ENCODE measurements at regions not wholly inside any gene's neighbourhood (a gene's known extent, or its start where the extent isn't known, plus 50 kb on each side); places are given as distances from the start of the nearest gene placed in this dataset.

DNA sequence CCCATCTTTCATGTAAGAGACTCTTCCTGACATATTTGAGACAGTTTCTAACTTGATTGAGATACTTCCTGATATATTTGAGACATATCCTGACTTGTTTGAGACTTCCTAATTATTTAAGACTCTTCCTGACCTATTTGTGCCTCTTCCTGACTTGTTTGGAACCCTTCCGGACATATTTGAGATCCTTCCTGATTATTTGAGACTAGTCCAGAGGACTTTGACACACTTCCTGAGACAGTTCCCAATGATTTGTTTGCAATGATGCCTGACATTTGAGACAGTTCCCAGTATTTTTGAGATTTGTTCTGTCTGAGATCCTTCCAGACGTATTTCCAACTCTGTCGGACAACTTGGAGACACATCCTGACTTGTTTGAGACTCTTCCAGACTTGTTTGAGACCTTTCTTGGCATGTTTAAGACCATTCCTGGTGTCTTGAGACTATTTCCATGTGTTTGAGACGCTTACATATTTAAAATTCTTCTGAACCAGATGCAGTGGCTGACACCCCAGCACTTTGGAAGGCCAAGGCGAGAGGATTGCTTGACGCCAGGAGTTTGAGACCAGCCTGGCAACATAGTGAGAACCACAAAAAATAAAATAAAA lies 118.9 kb upstream of the USP9X start:
- TF ChIP-seq, protein P1, sequence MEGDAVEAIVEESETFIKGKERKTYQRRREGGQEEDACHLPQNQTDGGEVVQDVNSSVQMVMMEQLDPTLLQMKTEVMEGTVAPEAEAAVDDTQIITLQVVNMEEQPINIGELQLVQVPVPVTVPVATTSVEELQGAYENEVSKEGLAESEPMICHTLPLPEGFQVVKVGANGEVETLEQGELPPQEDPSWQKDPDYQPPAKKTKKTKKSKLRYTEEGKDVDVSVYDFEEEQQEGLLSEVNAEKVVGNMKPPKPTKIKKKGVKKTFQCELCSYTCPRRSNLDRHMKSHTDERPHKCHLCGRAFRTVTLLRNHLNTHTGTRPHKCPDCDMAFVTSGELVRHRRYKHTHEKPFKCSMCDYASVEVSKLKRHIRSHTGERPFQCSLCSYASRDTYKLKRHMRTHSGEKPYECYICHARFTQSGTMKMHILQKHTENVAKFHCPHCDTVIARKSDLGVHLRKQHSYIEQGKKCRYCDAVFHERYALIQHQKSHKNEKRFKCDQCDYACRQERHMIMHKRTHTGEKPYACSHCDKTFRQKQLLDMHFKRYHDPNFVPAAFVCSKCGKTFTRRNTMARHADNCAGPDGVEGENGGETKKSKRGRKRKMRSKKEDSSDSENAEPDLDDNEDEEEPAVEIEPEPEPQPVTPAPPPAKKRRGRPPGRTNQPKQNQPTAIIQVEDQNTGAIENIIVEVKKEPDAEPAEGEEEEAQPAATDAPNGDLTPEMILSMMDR (IDR thresholded peaks at IDR 0.05; ENCODE audit: control insufficient read depth, insufficient read depth, low read depth, low read length, missing control alignments): no peak
- no peak overlapping the region for H3K4me3 ChIP-seq (ENCODE audit: control insufficient read depth, low read depth, low read length)
- DNase-seq (ENCODE audit: low read depth): no peak

DNA sequence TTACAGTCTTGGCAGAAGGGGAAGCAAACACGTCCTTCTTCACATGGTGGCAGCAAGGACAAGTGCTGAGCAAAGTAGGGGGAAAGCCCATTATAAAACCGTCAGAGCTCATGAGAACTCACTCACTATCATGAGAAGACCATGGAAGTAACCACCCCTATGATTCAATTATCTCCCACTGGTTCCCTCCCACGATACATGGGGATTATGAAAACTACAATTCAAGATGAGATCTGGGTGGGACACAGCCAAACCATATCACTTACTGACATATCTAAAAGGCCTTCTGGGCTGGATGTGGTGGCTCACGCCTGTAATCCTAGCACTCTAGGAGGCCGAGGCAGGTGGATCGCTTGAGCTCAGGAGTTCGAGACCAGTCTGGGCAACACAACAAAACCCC lies 117.1 kb upstream of the USP9X start:
- TF ChIP-seq, protein P1 (IDR thresholded peaks at IDR 0.05; ENCODE audit: control insufficient read depth, insufficient read depth, low read depth, low read length, missing control alignments): no peak
- no peak for DNase-seq (ENCODE audit: low read depth)

DNA sequence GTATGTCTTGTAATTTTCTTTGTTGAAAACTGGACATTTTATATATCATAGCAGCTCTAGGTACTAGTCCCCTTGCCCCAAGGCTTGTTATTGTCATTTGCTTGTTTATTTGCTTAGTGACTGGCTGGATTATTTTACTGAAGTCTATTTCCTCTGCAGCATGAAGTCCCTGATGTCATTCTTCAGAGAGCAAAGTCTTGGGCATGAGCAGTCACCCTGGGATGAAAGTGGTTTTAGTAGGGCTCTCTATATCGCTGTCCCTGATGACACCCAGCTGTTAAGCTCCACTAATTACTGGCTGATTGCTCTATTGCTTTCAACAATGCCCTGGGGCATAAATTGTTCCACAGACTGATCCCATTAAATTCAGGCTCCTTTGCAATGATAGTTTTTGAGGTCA lies 113.5 kb upstream of the USP9X start:
- TF ChIP-seq, protein P1 (IDR thresholded peaks at IDR 0.05; ENCODE audit: control insufficient read depth, insufficient read depth, low read depth, low read length, missing control alignments): no peak
- no peak overlapping the region for H3K4me3 ChIP-seq (ENCODE audit: control insufficient read depth, low read depth, low read length)
- no peak for DNase-seq (ENCODE audit: low read depth)

More for the DNA sequence above, 117.1 kb upstream of the USP9X start:
- no peak overlapping the region for H3K4me3 ChIP-seq (ENCODE audit: control insufficient read depth, low read depth, low read length)

DNA sequence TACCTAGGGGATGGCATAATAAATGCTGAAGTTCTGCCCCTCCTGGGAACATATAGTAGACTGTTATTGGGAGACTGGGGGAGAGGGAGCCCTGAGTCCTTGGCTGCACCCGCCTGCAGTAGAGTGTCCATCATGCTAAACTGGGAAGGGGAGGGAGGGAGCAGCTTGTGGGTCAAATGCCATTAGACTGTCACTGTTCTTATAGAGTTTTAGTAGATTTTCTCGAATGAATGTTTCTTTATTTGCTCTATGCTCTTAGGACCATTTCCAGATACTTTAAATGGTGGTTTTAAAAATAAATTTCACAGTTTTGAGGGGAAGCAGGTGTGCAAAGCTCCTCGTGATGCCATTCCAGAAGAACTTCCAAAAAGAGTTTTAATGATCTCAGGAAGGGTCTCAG lies 111.6 kb upstream of the USP9X start:
- TF ChIP-seq, protein P1 (IDR thresholded peaks at IDR 0.05; ENCODE audit: control insufficient read depth, insufficient read depth, low read depth, low read length, missing control alignments): no peak
- DNase-seq (ENCODE audit: low read depth): no peak
- no peak overlapping the region for H3K4me3 ChIP-seq (ENCODE audit: control insufficient read depth, low read depth, low read length)

DNA sequence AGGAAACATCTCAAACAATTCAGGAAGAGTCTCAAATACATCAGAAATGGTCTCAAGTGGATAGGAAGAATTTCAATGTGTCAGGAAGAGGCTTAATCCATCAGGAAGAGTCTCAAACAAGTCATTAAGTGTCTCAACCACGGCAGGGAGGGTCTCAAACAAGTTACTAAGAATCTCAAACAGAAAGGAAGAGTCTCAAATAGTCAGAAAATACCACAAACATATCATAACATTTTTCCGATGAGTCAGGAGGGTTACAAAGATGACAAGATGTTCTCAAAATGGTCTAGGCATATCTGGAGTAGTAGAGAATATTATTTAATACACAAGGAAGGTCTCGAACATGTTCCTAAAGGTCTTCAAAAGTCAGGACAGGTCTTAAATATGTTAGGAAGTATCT lies 109.3 kb upstream of the USP9X start:
- no peak overlapping the region for H3K4me3 ChIP-seq (ENCODE audit: control insufficient read depth, low read depth, low read length)
- TF ChIP-seq, protein P1 (IDR thresholded peaks at IDR 0.05; ENCODE audit: control insufficient read depth, insufficient read depth, low read depth, low read length, missing control alignments): no peak
- DNase-seq (ENCODE audit: low read depth): no peak

DNA sequence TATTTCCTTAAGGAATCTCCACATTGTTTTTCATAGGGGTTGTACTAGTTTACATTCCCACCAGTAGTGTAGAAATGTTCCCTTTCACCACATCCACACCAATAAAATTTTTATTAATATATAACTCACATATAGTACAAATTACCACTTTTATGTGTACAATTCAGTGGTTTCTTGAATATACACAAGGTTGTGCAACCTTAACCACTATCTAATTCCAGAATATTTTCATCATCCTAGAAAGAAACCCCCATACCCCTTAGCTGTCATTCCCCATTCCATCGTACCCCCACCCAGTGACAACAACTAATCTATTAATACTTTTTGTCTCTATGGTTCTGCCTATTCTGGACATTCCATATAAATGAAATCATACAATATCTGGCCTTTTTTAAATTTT lies 108.3 kb upstream of the USP9X start:
- DNase-seq (ENCODE audit: low read depth): no peak
- TF ChIP-seq, protein P1 (IDR thresholded peaks at IDR 0.05; ENCODE audit: control insufficient read depth, insufficient read depth, low read depth, low read length, missing control alignments): no peak
- H3K4me3 ChIP-seq (ENCODE audit: control insufficient read depth, low read depth, low read length): no peak overlapping the region

DNA sequence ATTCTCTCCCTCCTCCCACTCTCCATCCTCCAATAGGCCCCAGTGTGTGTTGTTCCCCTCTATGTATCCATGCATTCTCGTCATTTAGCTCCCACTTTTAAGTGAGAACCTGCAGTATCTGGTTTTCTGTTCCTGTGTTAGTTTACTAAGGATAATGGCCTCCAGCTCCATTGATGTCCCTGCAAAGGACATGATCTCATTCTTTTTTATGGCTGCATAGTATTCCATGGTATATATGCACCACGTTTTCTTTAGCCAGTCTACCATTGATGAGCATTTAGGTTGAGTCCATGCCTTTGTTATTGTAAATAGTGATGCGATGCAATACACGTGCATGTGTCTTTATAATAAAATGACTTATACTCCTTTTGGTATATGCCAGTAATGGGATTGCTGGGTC lies 100.3 kb upstream of the USP9X start:
- TF ChIP-seq, protein P1 (IDR thresholded peaks at IDR 0.05; ENCODE audit: control insufficient read depth, insufficient read depth, low read depth, low read length, missing control alignments): no peak
- H3K4me3 ChIP-seq (ENCODE audit: control insufficient read depth, low read depth, low read length): no peak overlapping the region
- no peak for DNase-seq (ENCODE audit: low read depth)
